K562 (cell line): ENCODE measurements at regions not wholly inside any gene's neighbourhood (a gene's known extent, or its start where the extent isn't known, plus 50 kb on each side); places are given as distances from the start of the nearest gene placed in this dataset.

Experiments
- ETS2 ChIP-seq: IDR thresholded peaks from 2 replicates; pipeline ENCODE4 v1.6.1; 2016; ENCODE audit warnings: borderline replicate concordance, missing genetic modification characterization, mild to moderate bottlenecking, moderate library complexity, missing compliant biosample characterization; ENCODE audit not compliant: poor library complexity, severe bottlenecking
- NCOA4 ChIP-seq: fragments of 450-650 bp; IDR thresholded peaks from 2 replicates; pipeline ENCODE4 v1.6.1; 2018; ENCODE audit warnings: mild to moderate bottlenecking; ENCODE audit not compliant: partially characterized antibody
- REST ChIP-seq, 2 experiments: fragments of 450-650 bp; formaldehyde crosslinking in 1 of 2; IDR thresholded peaks; 2 replicates each; pipeline versions ENCODE4 v1.4.0 to v1.6.1; 2014 to 2020; ENCODE audit warnings: mild to moderate bottlenecking in 2 of 2, borderline replicate concordance in 1 of 2, low read depth in 1 of 2
- SP1 ChIP-seq: sonication (generic); formaldehyde crosslinking; IDR thresholded peaks from 2 replicates; pipeline ENCODE4 v1.8.1; 2022; ENCODE audit warnings: mild to moderate bottlenecking, missing genetic modification reagents
- TARDBP ChIP-seq: fragments of 450-650 bp; IDR thresholded peaks from 2 replicates; pipeline ENCODE4 v1.6.1; 2016
- TSHZ1 ChIP-seq: fragments of 250-450 bp; sonication (Bioruptor Pico); IDR thresholded peaks from 2 replicates; pipeline ENCODE4 v1.4.0; 2020; ENCODE audit warnings: mild to moderate bottlenecking, moderate library complexity
- ZC3H4 ChIP-seq: sonication (generic); formaldehyde crosslinking; IDR thresholded peaks from 2 replicates; pipeline ENCODE4 v1.9.0; 2021; ENCODE audit warnings: missing genetic modification reagents, borderline replicate concordance
- ZNF407 ChIP-seq: fragments of 450-650 bp; IDR thresholded peaks from 2 replicates; pipeline ENCODE4 v1.6.1; 2016; ENCODE audit warnings: low read depth

- TF ChIP-seq REST (IDR thresholded peaks at IDR 0.05; ENCODE audit: borderline replicate concordance) (no peak), REST (CRISPR knock-in tag; IDR thresholded peaks at IDR 0.05; ENCODE audit: low read depth) (no peak), SP1 (CRISPR knock-in tag) (no peak), ZC3H4 (CRISPR knock-in tag) (no peak), NCOA4 (no peak), ETS2 (no peak), TSHZ1 (CRISPR knock-in tag) (no peak), TARDBP (no peak), ZNF407 (no peak)
Observed at GRCh38 chr14:65800694-65801093, 388.2 kb downstream of the FUT8 start (continued).
